Bone marrow (tissue), 2 donors: ENCODE measurements at regions not wholly inside any gene's neighbourhood (a gene's known extent, or its start where the extent isn't known, plus 50 kb on each side); places are given as distances from the start of the nearest gene placed in this dataset.

ENCODE experiments used
- DNase-seq, 2 donors: peaks; one replicate each; lab custom pipeline; 2025; lab: John Stamatoyannopoulos, UW

- no peak for DNase-seq
Measured at GRCh38 chr9:71179183-71179582, 57.8 kb upstream of the TRPM3 start.

DNA sequence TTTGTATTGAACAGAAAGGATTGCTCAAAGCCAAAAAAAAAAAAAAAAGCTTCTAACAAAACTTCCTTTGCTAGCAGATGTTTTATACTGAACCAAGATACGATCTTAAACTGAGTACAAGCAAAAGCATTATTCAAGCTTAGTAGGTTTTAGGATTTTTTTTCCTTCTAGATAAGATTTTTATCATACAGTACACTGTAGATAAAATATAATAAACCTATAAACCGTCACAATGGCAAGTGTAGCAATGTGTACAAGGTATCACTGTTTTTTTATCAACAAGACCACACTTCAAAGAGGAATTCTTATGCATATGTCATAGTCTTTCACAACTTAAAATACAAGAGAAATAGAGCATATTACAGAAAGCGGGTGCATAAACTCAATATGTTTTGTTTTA lies 56.5 kb upstream of the TRPM3 start:
- DNase-seq: no peak

GRCh38 chr9:71171517-71171916 lies 50.1 kb upstream of the TRPM3 start:
- DNase-seq: no peak
